Endothelial cell of umbilical vein (primary cell): ENCODE measurements at regions not wholly inside any gene's neighbourhood (a gene's known extent, or its start where the extent isn't known, plus 50 kb on each side); places are given as distances from the start of the nearest gene placed in this dataset.

Experiments
- BruUV-seq: library from RNA; stranded (reverse); fragments of 400-500 nt; replicated peaks from 2 replicates; lab custom pipeline; 2021; lab: Mats Ljungman, UMichigan
- CTCF ChIA-PET: fragments of 300-600, 350-600 bp; sonication (Branson Sonifier 250); formaldehyde crosslinking; loops from one replicate; lab custom pipeline; 2021; ENCODE audit warnings: antibody characterized with exemption, inconsistent platforms; lab: Charles Lee
- POLR2A ChIA-PET: fragments of 300-600, 350-600 bp; sonication (Branson Sonifier 250); formaldehyde crosslinking; loops from one replicate; lab custom pipeline; 2021; ENCODE audit warnings: antibody characterized with exemption, inconsistent platforms; lab: Charles Lee
- DNase-seq: peaks from one replicate; pipeline ENCODE4 v3.0.0-alpha.2; 2011; ENCODE audit warnings: low read depth, low spot score
- FAIRE-seq: peaks from 2 replicates; lab custom pipeline; 2011; peaks lifted over from hg19 to GRCh38; lab: Jason Lieb, UNC
- H2AFZ ChIP-seq: 2 replicates; pipeline ENCODE4 v1.6.0; 2012; ENCODE audit warnings: low read depth, low read length, control low read depth, inconsistent platforms
- H3K27ac ChIP-seq: 2 replicates; pipeline ENCODE4 v1.5.1; 2011; ENCODE audit warnings: low read depth, mild to moderate bottlenecking, control low read depth, low read length, moderate library complexity; ENCODE audit not compliant: insufficient read depth
- H3K27me3 ChIP-seq, 2 experiments: 2 replicates each; pipeline versions ENCODE4 v1.6.0 to v1.6.1; 2011; ENCODE audit warnings: low read length in 2 of 2, mixed read lengths in 1 of 2; ENCODE audit not compliant: control insufficient read depth in 2 of 2, insufficient read depth in 2 of 2
- H3K36me3 ChIP-seq, 2 experiments: 2 replicates in 1 of 2; 3 replicates in 1 of 2; pipeline ENCODE4 v1.5.1; 2011; ENCODE audit warnings: low read length in 2 of 2, mild to moderate bottlenecking in 1 of 2, moderate library complexity in 1 of 2; ENCODE audit not compliant: control insufficient read depth in 2 of 2, insufficient read depth in 2 of 2; ENCODE audit errors: extremely low read depth in 1 of 2
- H3K4me1 ChIP-seq: 3 replicates; pipeline ENCODE4 v1.5.1; 2011; ENCODE audit warnings: mild to moderate bottlenecking, low read length; ENCODE audit not compliant: control insufficient read depth, insufficient read depth; ENCODE audit errors: extremely low read depth
- H3K4me2 ChIP-seq: 2 replicates; pipeline ENCODE4 v1.6.1; 2011; ENCODE audit warnings: low read length, control low read depth, mixed read lengths; ENCODE audit not compliant: insufficient read depth
- H3K4me3 ChIP-seq, 3 experiments: fragments of 200-600 bp in 1 of 3; sonication (generic), shearing (Covaris generic) in 1 of 3; replicated peaks in 1 of 3; 2 replicates each; pipeline ENCODE4 v1.5.1; 2011 to 2016; ENCODE audit warnings: control low read depth in 3 of 3, low read length in 3 of 3, mild to moderate bottlenecking in 2 of 3, inconsistent platforms in 1 of 3, low read depth in 1 of 3, moderate library complexity in 1 of 3; ENCODE audit not compliant: insufficient read depth in 1 of 3
- H3K79me2 ChIP-seq: 2 replicates; pipeline ENCODE4 v1.6.0; 2012; ENCODE audit warnings: low read length, inconsistent platforms; ENCODE audit not compliant: control insufficient read depth, insufficient read depth
- H3K9ac ChIP-seq: replicated peaks from 2 replicates; pipeline ENCODE3; 2011; ENCODE audit warnings: low read length, control low read depth; ENCODE audit not compliant: insufficient read depth; ENCODE audit errors: extremely low read depth
- H3K9me1 ChIP-seq: replicated peaks from 3 replicates; pipeline ENCODE4 v1.6.0; 2011; ENCODE audit warnings: mild to moderate bottlenecking, low read length; ENCODE audit not compliant: control insufficient read depth, insufficient read depth; ENCODE audit errors: extremely low read depth
- H3K9me3 ChIP-seq: replicated peaks from 2 replicates; pipeline ENCODE4 v1.5.1; 2012; ENCODE audit warnings: low read length, inconsistent platforms; ENCODE audit not compliant: control insufficient read depth, insufficient read depth
- H4K20me1 ChIP-seq: replicated peaks from 2 replicates; pipeline ENCODE3; 2011; ENCODE audit warnings: mild to moderate bottlenecking, low read length; ENCODE audit not compliant: control insufficient read depth, insufficient read depth; ENCODE audit errors: extremely low read depth
- CTCF ChIP-seq, 2 donors: IDR thresholded peaks; 1 replicate in 1 of 2; 2 replicates in 1 of 2; pipeline ENCODE4 v1.5.1; 2011; ENCODE audit warnings: low read length in 2 of 2, mild to moderate bottlenecking in 2 of 2, moderate library complexity in 2 of 2, control low read depth in 1 of 2, inconsistent platforms in 1 of 2, low read depth in 1 of 2; ENCODE audit not compliant: insufficient read depth in 1 of 2; ENCODE audit errors: extremely low read depth in 1 of 2
- EZH2 ChIP-seq: IDR thresholded peaks from 2 replicates; pipeline ENCODE4 v1.6.1; 2012; ENCODE audit warnings: borderline replicate concordance, low read depth, mild to moderate bottlenecking, moderate library complexity, low read length, inconsistent platforms; ENCODE audit not compliant: severe bottlenecking
- FOS ChIP-seq: IDR thresholded peaks from 2 replicates; pipeline ENCODE4 v1.6.1; 2011; ENCODE audit warnings: mild to moderate bottlenecking, low read length, moderate library complexity, borderline replicate concordance; ENCODE audit not compliant: insufficient read depth
- GATA2 ChIP-seq: IDR thresholded peaks from 2 replicates; pipeline ENCODE4 v1.7.0; 2011; ENCODE audit warnings: low read depth, mild to moderate bottlenecking, moderate library complexity, mixed read lengths, low read length; ENCODE audit not compliant: insufficient read length, insufficient read depth
- JUN ChIP-seq: IDR thresholded peaks from 2 replicates; pipeline ENCODE4 v1.6.1; 2011; ENCODE audit warnings: borderline replicate concordance, low read depth; ENCODE audit not compliant: insufficient read length, insufficient read depth
- MAX ChIP-seq: IDR thresholded peaks from 2 replicates; pipeline ENCODE4 v1.6.1; 2011; ENCODE audit not compliant: insufficient read depth, insufficient read length
- MYC ChIP-seq: IDR thresholded peaks from one replicate; pipeline ENCODE4 v1.6.1; 2011; ENCODE audit warnings: mild to moderate bottlenecking, low read depth, low read length
- POLR2A ChIP-seq: IDR thresholded peaks from 2 replicates; pipeline ENCODE4 v1.6.1; 2012; ENCODE audit warnings: low read depth, mild to moderate bottlenecking, control low read depth, low read length
- POLR2AphosphoS5 ChIP-seq: IDR thresholded peaks from 2 replicates; pipeline ENCODE4 v1.6.1; 2012; ENCODE audit warnings: low read depth, mild to moderate bottlenecking, control low read depth, low read length, moderate library complexity; ENCODE audit not compliant: insufficient read depth
- dilution Hi-C: fragments of 300-500 bp; cut with MboI; formaldehyde crosslinking; loops from one replicate; pipeline ENCODE4 v1.15.0; 2019; ENCODE audit warnings: low sequenced_read_pairs; ENCODE audit not compliant: extremely low pct_ligation_motif_present
- intact Hi-C: fragments of 100-400 bp; cut with micrococcal nuclease; formaldehyde crosslinking; loops from one replicate; pipeline ENCODE4 v1.10.0; 2022

GRCh38 chr13:105972811-105973590, 562.5 kb downstream of the EFNB2 start:
- H2AFZ ChIP-seq, result no peak overlapping the region
- no peak for TF ChIP-seq JUN
- TF ChIP-seq POLR2A, result no peak
- TF ChIP-seq EZH2, result no peak
- ChIA-PET POLR2A (no interaction called here), CTCF (no interaction called here)
- no peak overlapping the region for H3K4me2 ChIP-seq
- dilution Hi-C loops (no loop called here), intact Hi-C loops (no loop called here)
- H3K9me3 ChIP-seq, result no peaks in the 10 kb centered on the region
- no peaks in the 10 kb centered on the region for H3K79me2 ChIP-seq
- no peaks in the 10 kb centered on the region for H3K27me3 ChIP-seq
- no peak overlapping the region for H3K9ac ChIP-seq
- H3K9me1 ChIP-seq, result no peaks in the 10 kb centered on the region
- DNase-seq (no peak), FAIRE-seq (no peak)
- no peaks in the 10 kb centered on the region for H3K36me3 ChIP-seq
- H3K27ac ChIP-seq, result no peak overlapping the region
- no peak overlapping the region for H3K4me3 ChIP-seq
- no peaks in the 10 kb centered on the region for H3K4me1 ChIP-seq
- H4K20me1 ChIP-seq, result no peaks in the 10 kb centered on the region
- no TSS peak for BruUV-seq

GRCh38 chr13:105972306-105972721, 563.1 kb downstream of the EFNB2 start:
- Histone ChIP-seq H2AFZ (no peak overlapping the region), H3K4me1 (no peaks in the 10 kb centered on the region), H3K79me2 (no peaks in the 10 kb centered on the region), H3K27ac (no peak overlapping the region), H3K9me1 (no peaks in the 10 kb centered on the region), H3K36me3 (no peaks in the 10 kb centered on the region), H3K4me2 (no peak overlapping the region), H3K9ac (no peak overlapping the region), H4K20me1 (no peaks in the 10 kb centered on the region), H3K27me3 (no peaks in the 10 kb centered on the region), H3K9me3 (no peaks in the 10 kb centered on the region), H3K4me3 (no peak overlapping the region)
- POLR2A ChIA-PET, result no interaction called here
- TF ChIP-seq GATA2 (no peak), CTCF (IDR thresholded peaks at IDR 0.05; ENCODE audit: extremely low read depth in 1 of 2, insufficient read depth in 1 of 2, low read depth in 1 of 2, low read length in 2 of 2) (no peak), FOS (no peak), POLR2AphosphoS5 (no peak), MYC (no peak), MAX (no peak), EZH2 (no peak), POLR2A (no peak), JUN (no peak)
- intact Hi-C loops, result no loop called here
- CTCF ChIA-PET, result interaction anchor here (0.9 kb wide), 1 partner anchor 45 kb away, joined by 3 read pairs; no protein-coding TSS in a partner anchor
- no peak for DNase-seq
- dilution Hi-C loops, result no loop called here
- BruUV-seq, result no TSS peak
- FAIRE-seq, result no peak
